ENCODE measurements at regions not wholly inside any gene's neighbourhood (a gene's known extent, or its start where the extent isn't known, plus 50 kb on each side); places are given as distances from the start of the nearest gene placed in this dataset.

- Histone ChIP-seq H2AK5ac (ENCODE audit: insufficient read length, low read length) (no peak overlapping the region), H3K9me3 (ENCODE audit: control insufficient read depth, low read depth, low read length) (no peaks in the 10 kb centered on the region), H3K4me2 (ENCODE audit: insufficient read depth, insufficient read length, low read length) (no peak overlapping the region), H2BK120ac (ENCODE audit: low read depth, low read length, poor library complexity, severe bottlenecking) (no peak overlapping the region), H2BK12ac (ENCODE audit: insufficient read length, low read depth, low read length) (no peak overlapping the region), H4K20me1 (ENCODE audit: control insufficient read depth, insufficient read depth, insufficient read length) (no peaks in the 10 kb centered on the region), H3K14ac (ENCODE audit: insufficient read depth, low read length) (no peak overlapping the region), H4K91ac (ENCODE audit: insufficient read length, low read depth, low read length) (no peak overlapping the region), H3K56ac (ENCODE audit: insufficient read length, low read depth, low read length) (no peak overlapping the region), H3K23me2 (ENCODE audit: insufficient read length, low read depth, low read length, poor library complexity, severe bottlenecking) (no peaks in the 10 kb centered on the region), H2BK5ac (ENCODE audit: insufficient read length, low read length) (no peak overlapping the region), H4K8ac (replicated peaks; ENCODE audit: insufficient read length, low read depth, low read length) (no peak overlapping the region), H3K27me3 (ENCODE audit: insufficient read depth, low read length) (no peaks in the 10 kb centered on the region), H3K4ac (ENCODE audit: low read depth, low read length) (no peak overlapping the region), H3K79me2 (ENCODE audit: insufficient read depth, low read length) (no peaks in the 10 kb centered on the region), H3K9ac (ENCODE audit: extremely low read depth, insufficient read length, low read length) (no peak overlapping the region), H3T11ph (ENCODE audit: low read length) (no peak overlapping the region), H3K18ac (ENCODE audit: insufficient read length, low read depth, low read length) (no peak overlapping the region), H4K5ac (ENCODE audit: insufficient read length, low read depth, low read length) (no peak overlapping the region), H2BK20ac (ENCODE audit: low read depth, low read length, poor library complexity, severe bottlenecking) (no peak overlapping the region), H2AFZ (ENCODE audit: low read length) (no peak overlapping the region), H3K27ac (ENCODE audit: insufficient read length, low read depth, low read length) (no peak overlapping the region), H3K4me1 (ENCODE audit: insufficient read depth, low read length) (no peaks in the 10 kb centered on the region), H2BK15ac (ENCODE audit: low read depth, low read length) (no peak overlapping the region), H3K79me1 (ENCODE audit: insufficient read depth, low read depth, low read length, poor library complexity, severe bottlenecking) (no peaks in the 10 kb centered on the region), H3K23ac (ENCODE audit: insufficient read length, low read depth, low read length) (no peak overlapping the region)
- no peak for DNase-seq
- WGBS (ENCODE audit: extremely low coverage, insufficient read length, low lambda C conversion rate): no CpG with 5 or more reads among the region's 5 CpGs
- peaks cover 1% of the 10 kb centered on the region for H3K27me3 Mint-ChIP-seq (ENCODE audit: low read depth)
- H3K4me3 Mint-ChIP-seq: no peak overlapping the region
- no peak for TF ChIP-seq CTCF (conservative IDR thresholded peaks at IDR 0.05)
- H3K4me1 Mint-ChIP-seq: peaks cover 15 to 20% of the 10 kb centered on the region in 2 experiments
- H3K27ac Mint-ChIP-seq: no peak overlapping the region
- H3K9me3 Mint-ChIP-seq: no peaks in the 10 kb centered on the region
- no peaks in the 10 kb centered on the region; a peak in 1 of 7 replicates for H3K36me3 Mint-ChIP-seq (ENCODE audit: insufficient read depth in 1 of 3, low read depth in 3 of 3)
Observed at GRCh38 chr7:42693722-42694121, 218.1 kb downstream of the C7orf25 start.
